ENCODE measurements at regions not wholly inside any gene's neighbourhood (a gene's known extent, or its start where the extent isn't known, plus 50 kb on each side); places are given as distances from the start of the nearest gene placed in this dataset.

GRCh38 chr9:85130764-85131163 is 461.2 kb downstream of the NTRK2 start (continued):
- TF ChIP-seq BRF1 (IDR thresholded peaks at IDR 0.05; ENCODE audit: borderline replicate concordance, extremely low read depth, insufficient read length) (no peak), MTF1 (CRISPR knock-in tag; IDR thresholded peaks at IDR 0.05; ENCODE audit: borderline replicate concordance) (no peak), TAF15 (IDR thresholded peaks at IDR 0.05; ENCODE audit: low read depth, low read length) (no peak), SNAPC5 (CRISPR knock-in tag; IDR thresholded peaks at IDR 0.05) (no peak), ZEB2 (IDR thresholded peaks at IDR 0.05) (no peak), ZNF175 (CRISPR knock-in tag; IDR thresholded peaks at IDR 0.05; ENCODE audit: low read depth) (no peak), ZFX (CRISPR knock-in tag; IDR thresholded peaks at IDR 0.05) (no peak), SIX5 (IDR thresholded peaks at IDR 0.05; ENCODE audit: borderline replicate concordance in 1 of 2, insufficient read depth in 1 of 2, low read depth in 1 of 2, low read length in 2 of 2) (no peak)

GRCh38 chr9:85130260-85130659 is 460.7 kb downstream of the NTRK2 start:
- intact Hi-C loops (cut with micrococcal nuclease) (no loop called here), in situ Hi-C loops (cut with MboI) (no loop called here)
- H2AFZ ChIP-seq (ENCODE audit: low read depth, low read length) = no peak overlapping the region
- no peak overlapping the region for H3K4me2 ChIP-seq (ENCODE audit: insufficient read depth, low read length)
- H4K20me1 ChIP-seq (replicated peaks; ENCODE audit: control insufficient read depth, insufficient read depth, low read length) = no peaks in the 10 kb centered on the region
- ATAC-seq (no peak), FAIRE-seq (no peak), DNase-seq (ENCODE audit: extremely low read depth in 1 of 4, low spot score in 3 of 4) (no peak)
- WGBS (ENCODE audit: insufficient coverage, low coverage, missing lambda C conversion rate) = 13% methylated on average over 1 of the region's 2 CpGs
- POLR2A ChIA-PET = no interaction called here
- CTCF ChIA-PET (ENCODE audit: low intra/inter-chr PET ratio) = no interaction called here
- H3K4me3 ChIP-seq = no peak overlapping the region
- no peak overlapping the region for H3K9ac ChIP-seq (ENCODE audit: insufficient read depth in 1 of 2, low read depth in 2 of 2, low read length in 2 of 2)
- BruUV-seq (replicated peaks) = no TSS peak
- no peaks in the 10 kb centered on the region for H3K27me3 ChIP-seq (ENCODE audit: control insufficient read depth in 2 of 2, insufficient read depth in 2 of 2, low read length in 2 of 2)
- no peaks in the 10 kb centered on the region for H3K36me3 ChIP-seq (ENCODE audit: control insufficient read depth, insufficient read depth, low read length)
- no peaks in the 10 kb centered on the region for H3K9me1 ChIP-seq (ENCODE audit: control insufficient read depth, insufficient read depth, low read length)
- no peaks in the 10 kb centered on the region for H3K4me1 ChIP-seq (replicated peaks in 1 of 2; ENCODE audit: control insufficient read depth in 2 of 2, insufficient read depth in 2 of 2, low read length in 2 of 2)
- no peak overlapping the region for H3K27ac ChIP-seq (ENCODE audit: extremely low read depth, low read depth, low read length)
- no peaks in the 10 kb centered on the region for H3K79me2 ChIP-seq (ENCODE audit: control insufficient read depth, insufficient read depth, low read length)
- no peaks in the 10 kb centered on the region for H3K9me3 ChIP-seq (replicated peaks; ENCODE audit: control insufficient read depth, insufficient read depth, low read depth, low read length)
- TF ChIP-seq SNAPC5 (CRISPR knock-in tag; IDR thresholded peaks at IDR 0.05) (no peak), GMEB1 (CRISPR knock-in tag; IDR thresholded peaks at IDR 0.05) (no peak), FOXA3 (CRISPR knock-in tag; conservative IDR thresholded peaks at IDR 0.05 in 1 of 2, IDR thresholded peaks at IDR 0.05 in 1 of 2) (no peak), TAF9B (IDR thresholded peaks at IDR 0.05; ENCODE audit: partially characterized antibody) (no peak)
- TF ChIP-seq, protein P1, sequence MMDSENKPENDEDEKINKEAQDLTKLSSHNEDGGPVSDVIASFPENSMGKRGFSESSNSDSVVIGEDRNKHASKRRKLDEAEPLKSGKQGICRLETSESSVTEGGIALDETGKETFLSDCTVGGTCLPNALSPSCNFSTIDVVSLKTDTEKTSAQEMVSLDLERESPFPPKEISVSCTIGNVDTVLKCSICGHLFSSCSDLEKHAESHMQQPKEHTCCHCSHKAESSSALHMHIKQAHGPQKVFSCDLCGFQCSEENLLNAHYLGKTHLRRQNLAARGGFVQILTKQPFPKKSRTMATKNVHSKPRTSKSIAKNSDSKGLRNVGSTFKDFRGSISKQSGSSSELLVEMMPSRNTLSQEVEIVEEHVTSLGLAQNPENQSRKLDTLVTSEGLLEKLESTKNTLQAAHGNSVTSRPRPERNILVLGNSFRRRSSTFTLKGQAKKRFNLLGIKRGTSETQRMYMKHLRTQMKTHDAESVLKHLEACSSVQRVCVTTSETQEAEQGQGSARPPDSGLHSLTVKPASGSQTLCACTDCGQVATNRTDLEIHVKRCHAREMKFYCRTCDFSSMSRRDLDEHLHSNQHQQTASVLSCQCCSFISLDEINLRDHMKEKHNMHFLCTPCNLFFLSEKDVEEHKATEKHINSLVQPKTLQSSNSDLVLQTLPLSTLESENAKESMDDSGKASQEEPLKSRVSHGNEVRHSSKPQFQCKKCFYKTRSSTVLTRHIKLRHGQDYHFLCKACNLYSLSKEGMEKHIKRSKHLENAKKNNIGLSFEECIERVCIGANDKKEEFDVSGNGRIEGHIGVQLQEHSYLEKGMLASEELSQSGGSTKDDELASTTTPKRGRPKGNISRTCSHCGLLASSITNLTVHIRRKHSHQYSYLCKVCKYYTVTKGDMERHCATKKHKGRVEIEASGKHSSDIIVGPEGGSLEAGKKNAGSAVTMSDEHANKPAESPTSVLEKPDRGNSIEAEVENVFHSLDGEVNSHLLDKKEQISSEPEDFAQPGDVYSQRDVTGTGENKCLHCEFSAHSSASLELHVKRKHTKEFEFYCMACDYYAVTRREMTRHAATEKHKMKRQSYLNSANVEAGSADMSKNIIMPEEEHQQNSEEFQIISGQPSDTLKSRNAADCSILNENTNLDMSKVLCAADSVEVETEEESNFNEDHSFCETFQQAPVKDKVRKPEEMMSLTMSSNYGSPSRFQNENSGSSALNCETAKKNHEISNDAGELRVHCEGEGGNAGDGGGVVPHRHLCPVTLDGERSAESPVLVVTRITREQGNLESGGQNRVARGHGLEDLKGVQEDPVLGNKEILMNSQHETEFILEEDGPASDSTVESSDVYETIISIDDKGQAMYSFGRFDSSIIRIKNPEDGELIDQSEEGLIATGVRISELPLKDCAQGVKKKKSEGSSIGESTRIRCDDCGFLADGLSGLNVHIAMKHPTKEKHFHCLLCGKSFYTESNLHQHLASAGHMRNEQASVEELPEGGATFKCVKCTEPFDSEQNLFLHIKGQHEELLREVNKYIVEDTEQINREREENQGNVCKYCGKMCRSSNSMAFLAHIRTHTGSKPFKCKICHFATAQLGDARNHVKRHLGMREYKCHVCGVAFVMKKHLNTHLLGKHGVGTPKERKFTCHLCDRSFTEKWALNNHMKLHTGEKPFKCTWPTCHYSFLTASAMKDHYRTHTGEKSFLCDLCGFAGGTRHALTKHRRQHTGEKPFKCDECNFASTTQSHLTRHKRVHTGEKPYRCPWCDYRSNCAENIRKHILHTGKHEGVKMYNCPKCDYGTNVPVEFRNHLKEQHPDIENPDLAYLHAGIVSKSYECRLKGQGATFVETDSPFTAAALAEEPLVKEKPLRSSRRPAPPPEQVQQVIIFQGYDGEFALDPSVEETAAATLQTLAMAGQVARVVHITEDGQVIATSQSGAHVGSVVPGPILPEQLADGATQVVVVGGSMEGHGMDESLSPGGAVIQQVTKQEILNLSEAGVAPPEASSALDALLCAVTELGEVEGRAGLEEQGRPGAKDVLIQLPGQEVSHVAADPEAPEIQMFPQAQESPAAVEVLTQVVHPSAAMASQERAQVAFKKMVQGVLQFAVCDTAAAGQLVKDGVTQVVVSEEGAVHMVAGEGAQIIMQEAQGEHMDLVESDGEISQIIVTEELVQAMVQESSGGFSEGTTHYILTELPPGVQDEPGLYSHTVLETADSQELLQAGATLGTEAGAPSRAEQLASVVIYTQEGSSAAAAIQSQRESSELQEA (IDR thresholded peaks at IDR 0.05; ENCODE audit: low read depth) = no peak
